ENCODE measurements at regions not wholly inside any gene's neighbourhood (a gene's known extent, or its start where the extent isn't known, plus 50 kb on each side); places are given as distances from the start of the nearest gene placed in this dataset.
"Not testable (repeated sequence)": the region's sequence is repeated elsewhere in the genome, so short reads cannot be mapped to it uniquely, and the experiment has no call there.

DNA sequence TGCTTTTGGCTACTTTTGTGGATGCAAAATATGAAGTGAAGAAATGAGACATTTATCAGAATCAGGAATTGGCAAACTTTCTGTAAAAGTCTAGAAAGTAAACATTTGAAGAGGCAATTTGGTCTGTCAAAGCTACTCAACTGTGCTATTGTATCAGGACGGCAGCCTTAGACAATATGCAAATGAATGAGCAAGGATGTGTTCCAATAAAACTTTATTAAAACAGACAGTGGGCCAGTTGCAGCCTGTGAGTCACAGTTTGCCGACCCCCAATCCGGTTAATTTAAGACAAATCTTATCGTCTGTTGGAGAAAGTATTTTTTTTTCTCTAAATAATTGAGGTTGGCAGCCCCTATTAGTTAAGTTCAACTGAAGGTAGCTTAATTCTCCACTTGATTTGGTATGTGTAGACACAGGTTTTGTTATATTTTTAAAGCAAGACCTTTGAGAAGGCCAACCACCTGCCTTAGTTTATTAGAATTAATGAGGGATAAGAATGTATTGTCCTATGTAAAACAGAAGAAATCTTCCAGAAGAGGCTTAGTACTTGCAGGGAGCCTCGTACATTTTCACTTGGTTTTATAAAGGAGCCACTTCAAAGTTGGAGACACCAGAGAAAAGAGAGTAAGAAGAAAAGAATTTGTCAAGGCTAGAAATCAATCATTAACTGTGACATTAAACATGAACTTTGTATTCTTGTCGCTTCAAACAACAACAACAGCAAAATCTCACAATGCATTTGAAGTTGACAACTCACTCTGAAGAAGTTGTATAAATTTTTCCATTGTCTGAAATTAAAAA is 81.6 kb upstream of the FAT1 start:
- DNase-seq (ENCODE audit: extremely low read depth, insufficient read length) = no peak
- Histone ChIP-seq H3K27me3 (replicated peaks; ENCODE audit: control insufficient read depth, insufficient read depth, low read length) (no peaks in the 10 kb centered on the region), H3K36me3 (ENCODE audit: control insufficient read depth, insufficient read depth, low read length) (no peaks in the 10 kb centered on the region), H3K4me3 (replicated peaks; ENCODE audit: low read depth, low read length) (no peak overlapping the region)
- TF ChIP-seq, protein P1, sequence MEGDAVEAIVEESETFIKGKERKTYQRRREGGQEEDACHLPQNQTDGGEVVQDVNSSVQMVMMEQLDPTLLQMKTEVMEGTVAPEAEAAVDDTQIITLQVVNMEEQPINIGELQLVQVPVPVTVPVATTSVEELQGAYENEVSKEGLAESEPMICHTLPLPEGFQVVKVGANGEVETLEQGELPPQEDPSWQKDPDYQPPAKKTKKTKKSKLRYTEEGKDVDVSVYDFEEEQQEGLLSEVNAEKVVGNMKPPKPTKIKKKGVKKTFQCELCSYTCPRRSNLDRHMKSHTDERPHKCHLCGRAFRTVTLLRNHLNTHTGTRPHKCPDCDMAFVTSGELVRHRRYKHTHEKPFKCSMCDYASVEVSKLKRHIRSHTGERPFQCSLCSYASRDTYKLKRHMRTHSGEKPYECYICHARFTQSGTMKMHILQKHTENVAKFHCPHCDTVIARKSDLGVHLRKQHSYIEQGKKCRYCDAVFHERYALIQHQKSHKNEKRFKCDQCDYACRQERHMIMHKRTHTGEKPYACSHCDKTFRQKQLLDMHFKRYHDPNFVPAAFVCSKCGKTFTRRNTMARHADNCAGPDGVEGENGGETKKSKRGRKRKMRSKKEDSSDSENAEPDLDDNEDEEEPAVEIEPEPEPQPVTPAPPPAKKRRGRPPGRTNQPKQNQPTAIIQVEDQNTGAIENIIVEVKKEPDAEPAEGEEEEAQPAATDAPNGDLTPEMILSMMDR (IDR thresholded peaks at IDR 0.05; ENCODE audit: insufficient read depth, low read length, poor library complexity, severe bottlenecking) = no peak

- not testable (repeated sequence) for H3K36me3 ChIP-seq (ENCODE audit: control insufficient read depth, insufficient read depth, low read length); DNase-seq (ENCODE audit: extremely low read depth, insufficient read length); H3K4me3 ChIP-seq (replicated peaks; ENCODE audit: low read depth, low read length); H3K27me3 ChIP-seq (replicated peaks; ENCODE audit: control insufficient read depth, insufficient read depth, low read length)
Measured at GRCh38 chr4:186805917-186806316, 82.3 kb upstream of the FAT1 start.

- Histone ChIP-seq H3K27me3 (replicated peaks; ENCODE audit: control insufficient read depth, insufficient read depth, low read length) (no peaks in the 10 kb centered on the region), H3K4me3 (replicated peaks; ENCODE audit: low read depth, low read length) (no peak overlapping the region), H3K36me3 (ENCODE audit: control insufficient read depth, insufficient read depth, low read length) (no peaks in the 10 kb centered on the region)
- TF ChIP-seq, protein P1 (IDR thresholded peaks at IDR 0.05; ENCODE audit: insufficient read depth, low read length, poor library complexity, severe bottlenecking) = no peak
- DNase-seq (ENCODE audit: extremely low read depth, insufficient read length) = no peak
Measured at GRCh38 chr4:186806679-186807421, 83.2 kb upstream of the FAT1 start.

DNA sequence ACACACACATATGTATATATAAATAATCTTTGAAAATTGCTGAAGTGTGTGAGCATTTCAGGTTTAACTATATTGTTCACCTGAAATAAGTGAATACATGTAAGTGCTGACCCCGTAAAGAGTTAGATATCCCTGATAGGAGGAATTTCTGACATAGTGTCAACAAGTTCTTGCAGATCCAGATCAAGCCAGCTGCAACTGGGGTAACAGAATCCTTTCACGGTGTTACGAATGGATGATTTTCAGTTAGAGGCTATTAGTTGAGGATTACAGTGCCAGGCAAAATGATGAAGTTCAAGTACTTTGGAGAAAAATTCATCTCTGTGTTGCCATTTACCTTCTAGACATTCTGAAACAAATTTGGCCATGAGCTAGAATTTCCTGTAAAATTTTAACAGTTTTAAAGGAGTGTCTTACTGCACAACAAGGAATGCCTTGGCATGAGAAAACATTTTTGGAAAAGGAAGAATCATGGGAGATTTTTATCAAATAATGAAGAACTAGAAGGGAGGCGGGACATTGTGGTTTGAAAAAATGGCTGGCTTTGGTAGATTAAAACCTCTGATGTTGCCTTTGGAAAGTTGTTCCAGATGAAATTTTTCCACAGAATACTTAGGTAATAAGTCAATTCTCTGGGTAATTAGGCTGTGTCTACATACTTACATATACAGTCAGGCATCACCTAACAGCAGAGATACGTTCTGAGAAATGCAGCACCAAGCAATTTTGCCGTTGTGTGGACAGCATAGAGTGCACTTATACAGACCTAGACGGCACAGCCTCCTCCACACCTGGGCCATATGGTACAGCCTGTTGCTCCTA is 84.4 kb upstream of the FAT1 start:
- Histone ChIP-seq H3K4me3 (replicated peaks; ENCODE audit: low read depth, low read length) (no peak overlapping the region), H3K27me3 (replicated peaks; ENCODE audit: control insufficient read depth, insufficient read depth, low read length) (no peaks in the 10 kb centered on the region), H3K36me3 (ENCODE audit: control insufficient read depth, insufficient read depth, low read length) (no peaks in the 10 kb centered on the region)
- TF ChIP-seq, protein P1 (IDR thresholded peaks at IDR 0.05; ENCODE audit: insufficient read depth, low read length, poor library complexity, severe bottlenecking) = no peak
- DNase-seq (ENCODE audit: extremely low read depth, insufficient read length) = no peak

GRCh38 chr4:186808630-186809018 is 85.0 kb upstream of the FAT1 start:
- no peaks in the 10 kb centered on the region for H3K36me3 ChIP-seq (ENCODE audit: control insufficient read depth, insufficient read depth, low read length)
- TF ChIP-seq, protein P1 (IDR thresholded peaks at IDR 0.05; ENCODE audit: insufficient read depth, low read length, poor library complexity, severe bottlenecking) = no peak
- no peaks in the 10 kb centered on the region for H3K27me3 ChIP-seq (replicated peaks; ENCODE audit: control insufficient read depth, insufficient read depth, low read length)
- no peak for DNase-seq (ENCODE audit: extremely low read depth, insufficient read length)
- no peak overlapping the region for H3K4me3 ChIP-seq (replicated peaks; ENCODE audit: low read depth, low read length)

GRCh38 chr4:186809070-186809469 is 85.4 kb upstream of the FAT1 start:
- Histone ChIP-seq H3K27me3 (replicated peaks; ENCODE audit: control insufficient read depth, insufficient read depth, low read length) (no peaks in the 10 kb centered on the region), H3K36me3 (ENCODE audit: control insufficient read depth, insufficient read depth, low read length) (no peaks in the 10 kb centered on the region), H3K4me3 (replicated peaks; ENCODE audit: low read depth, low read length) (no peak overlapping the region)
- no peak for DNase-seq (ENCODE audit: extremely low read depth, insufficient read length)
- TF ChIP-seq, protein P1 (IDR thresholded peaks at IDR 0.05; ENCODE audit: insufficient read depth, low read length, poor library complexity, severe bottlenecking) = no peak

Measured in GM06990 (cell line).